Astrocyte (in vitro differentiated cells and primary cell): ENCODE measurements at regions not wholly inside any gene's neighbourhood (a gene's known extent, or its start where the extent isn't known, plus 50 kb on each side); places are given as distances from the start of the nearest gene placed in this dataset.
A peak's percentile ranks its signal among the peaks of the same experiment; 100 is the strongest.

Experiments
- DNase-seq: peaks from one replicate; pipeline ENCODE4 v3.0.0-alpha.2; 2010; ENCODE audit warnings: low read depth
- FAIRE-seq: peaks from 2 replicates; lab custom pipeline; 2011; peaks lifted over from hg19 to GRCh38; lab: Jason Lieb, UNC
- H2AFZ ChIP-seq: 2 replicates; pipeline ENCODE4 v1.6.0; 2012; ENCODE audit warnings: low read depth, low read length, inconsistent platforms
- H3K27ac ChIP-seq: 2 replicates; pipeline ENCODE4 v1.5.1; 2011; ENCODE audit warnings: low read depth, low read length, inconsistent platforms
- H3K27me3 ChIP-seq: 2 replicates; pipeline ENCODE4 v1.6.0; 2011; ENCODE audit warnings: low read length, inconsistent platforms; ENCODE audit not compliant: insufficient read depth
- H3K36me3 ChIP-seq: 2 replicates; pipeline ENCODE4 v1.5.1; 2011; ENCODE audit warnings: low read length, inconsistent platforms; ENCODE audit not compliant: insufficient read depth
- H3K4me1 ChIP-seq: 2 replicates; pipeline ENCODE4 v1.5.1; 2011; ENCODE audit warnings: low read length, inconsistent platforms; ENCODE audit not compliant: insufficient read depth
- H3K4me2 ChIP-seq: 2 replicates; pipeline ENCODE4 v1.6.0; 2012; ENCODE audit warnings: low read length, inconsistent platforms
- H3K4me3 ChIP-seq: 2 replicates; pipeline ENCODE4 v1.5.1; 2011; ENCODE audit warnings: low read depth, mild to moderate bottlenecking, low read length, inconsistent platforms; ENCODE audit not compliant: insufficient read depth
- H3K79me2 ChIP-seq: 2 replicates; pipeline ENCODE4 v1.6.0; 2012; ENCODE audit warnings: mild to moderate bottlenecking, low read length, inconsistent platforms; ENCODE audit not compliant: insufficient read depth
- H3K9ac ChIP-seq: 2 replicates; pipeline ENCODE4 v1.6.0; 2012; ENCODE audit warnings: mild to moderate bottlenecking, low read length, inconsistent platforms
- H3K9me3 ChIP-seq: 2 replicates; pipeline ENCODE4 v1.5.1; 2012; ENCODE audit warnings: low read depth, mild to moderate bottlenecking, low read length, inconsistent platforms; ENCODE audit not compliant: insufficient read depth
- H4K20me1 ChIP-seq: 2 replicates; pipeline ENCODE4 v1.6.0; 2012; ENCODE audit warnings: low read length, inconsistent platforms; ENCODE audit not compliant: insufficient read depth
- H3K27ac Mint-ChIP-seq: one replicate; pipeline ENCODE4 v1.8.0; 2021; ENCODE audit warnings: mild to moderate bottlenecking, mixed read lengths; ENCODE audit not compliant: unreplicated experiment
- H3K27me3 Mint-ChIP-seq: one replicate; pipeline ENCODE4 v1.8.0; 2021; ENCODE audit warnings: low read depth, mixed read lengths; ENCODE audit not compliant: unreplicated experiment
- H3K36me3 Mint-ChIP-seq: one replicate; pipeline ENCODE4 v1.8.0; 2021; ENCODE audit warnings: low read depth, mixed read lengths; ENCODE audit not compliant: unreplicated experiment
- H3K4me1 Mint-ChIP-seq: one replicate; pipeline ENCODE4 v1.8.0; 2021; ENCODE audit warnings: low read depth, mixed read lengths; ENCODE audit not compliant: unreplicated experiment
- H3K4me3 Mint-ChIP-seq: one replicate; pipeline ENCODE4 v1.8.0; 2021; ENCODE audit warnings: mild to moderate bottlenecking, moderate library complexity, mixed read lengths; ENCODE audit not compliant: unreplicated experiment
- H3K9me3 Mint-ChIP-seq: one replicate; pipeline ENCODE4 v1.8.0; 2021; ENCODE audit warnings: mild to moderate bottlenecking, mixed read lengths; ENCODE audit not compliant: unreplicated experiment
- EZH2 ChIP-seq: IDR thresholded peaks from 2 replicates; pipeline ENCODE4 v1.6.1; 2012; ENCODE audit warnings: mild to moderate bottlenecking, low read length, inconsistent platforms; ENCODE audit not compliant: insufficient read depth
- TF ChIP-seq, protein P1 (sequence below): IDR thresholded peaks from 2 replicates; pipeline ENCODE4 v1.5.1; 2011; ENCODE audit warnings: low read depth, mild to moderate bottlenecking, inconsistent platforms, low read length, moderate library complexity; ENCODE audit not compliant: insufficient read depth

GRCh38 chr18:64409511-64409910, 260.6 kb upstream of the LINC00305 start:
- Histone ChIP-seq H3K36me3 (no peaks in the 10 kb centered on the region), H4K20me1 (no peaks in the 10 kb centered on the region), H3K4me2 (no peak overlapping the region), H3K27ac (no peak overlapping the region), H2AFZ (no peak overlapping the region), H3K4me3 (no peak overlapping the region), H3K79me2 (no peaks in the 10 kb centered on the region), H3K4me1 (no peaks in the 10 kb centered on the region), H3K9me3 (no peaks in the 10 kb centered on the region), H3K9ac (no peak overlapping the region), H3K27me3 (no peaks in the 10 kb centered on the region)
- no peaks in the 10 kb centered on the region for H3K36me3 Mint-ChIP-seq
- H3K9me3 Mint-ChIP-seq: peaks cover 2% of the 10 kb centered on the region
- H3K27ac Mint-ChIP-seq: no peak overlapping the region
- no peak for TF ChIP-seq EZH2
- TF ChIP-seq, protein P1, sequence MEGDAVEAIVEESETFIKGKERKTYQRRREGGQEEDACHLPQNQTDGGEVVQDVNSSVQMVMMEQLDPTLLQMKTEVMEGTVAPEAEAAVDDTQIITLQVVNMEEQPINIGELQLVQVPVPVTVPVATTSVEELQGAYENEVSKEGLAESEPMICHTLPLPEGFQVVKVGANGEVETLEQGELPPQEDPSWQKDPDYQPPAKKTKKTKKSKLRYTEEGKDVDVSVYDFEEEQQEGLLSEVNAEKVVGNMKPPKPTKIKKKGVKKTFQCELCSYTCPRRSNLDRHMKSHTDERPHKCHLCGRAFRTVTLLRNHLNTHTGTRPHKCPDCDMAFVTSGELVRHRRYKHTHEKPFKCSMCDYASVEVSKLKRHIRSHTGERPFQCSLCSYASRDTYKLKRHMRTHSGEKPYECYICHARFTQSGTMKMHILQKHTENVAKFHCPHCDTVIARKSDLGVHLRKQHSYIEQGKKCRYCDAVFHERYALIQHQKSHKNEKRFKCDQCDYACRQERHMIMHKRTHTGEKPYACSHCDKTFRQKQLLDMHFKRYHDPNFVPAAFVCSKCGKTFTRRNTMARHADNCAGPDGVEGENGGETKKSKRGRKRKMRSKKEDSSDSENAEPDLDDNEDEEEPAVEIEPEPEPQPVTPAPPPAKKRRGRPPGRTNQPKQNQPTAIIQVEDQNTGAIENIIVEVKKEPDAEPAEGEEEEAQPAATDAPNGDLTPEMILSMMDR: peak; percentile 40
- H3K27me3 Mint-ChIP-seq: no peaks in the 10 kb centered on the region
- FAIRE-seq: no peak
- H3K4me1 Mint-ChIP-seq: no peaks in the 10 kb centered on the region
- no peak overlapping the region for H3K4me3 Mint-ChIP-seq
- no peak for DNase-seq

DNA sequence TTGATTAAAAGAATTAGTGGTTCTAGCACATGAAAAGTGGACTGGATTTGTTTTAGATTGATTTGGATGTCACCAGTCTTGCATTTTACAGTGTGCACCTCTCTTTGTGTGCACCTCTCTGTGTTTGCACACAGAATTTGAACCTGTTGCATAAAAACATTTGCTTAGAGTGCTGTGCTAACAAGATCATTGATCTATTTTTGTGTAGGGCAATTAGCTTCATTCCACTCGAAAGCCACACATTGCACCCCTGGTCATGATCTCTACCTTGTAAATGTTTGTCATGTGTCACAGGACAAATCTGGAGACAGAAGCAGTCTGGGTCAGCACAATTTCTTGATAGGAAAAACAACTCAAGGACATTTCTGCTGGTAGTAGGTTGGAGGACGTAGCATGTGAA, 258.7 kb upstream of the LINC00305 start:
- H3K4me1 ChIP-seq: no peaks in the 10 kb centered on the region
- H3K27me3 Mint-ChIP-seq: no peaks in the 10 kb centered on the region
- H4K20me1 ChIP-seq: no peaks in the 10 kb centered on the region
- H3K4me1 Mint-ChIP-seq: no peaks in the 10 kb centered on the region
- H3K36me3 ChIP-seq: no peaks in the 10 kb centered on the region
- no peak for TF ChIP-seq EZH2
- TF ChIP-seq, protein P1: no peak
- H3K27ac Mint-ChIP-seq: no peak overlapping the region
- DNase-seq (no peak), FAIRE-seq (no peak)
- no peaks in the 10 kb centered on the region for H3K36me3 Mint-ChIP-seq
- H3K4me2 ChIP-seq: no peak overlapping the region
- H3K27ac ChIP-seq: no peak overlapping the region
- H3K27me3 ChIP-seq: no peaks in the 10 kb centered on the region
- no peaks in the 10 kb centered on the region for H3K79me2 ChIP-seq
- no peaks in the 10 kb centered on the region for H3K9me3 ChIP-seq
- no peak overlapping the region for H3K4me3 Mint-ChIP-seq
- H2AFZ ChIP-seq: no peak overlapping the region
- H3K9me3 Mint-ChIP-seq: no peaks in the 10 kb centered on the region
- H3K4me3 ChIP-seq: no peak overlapping the region
- H3K9ac ChIP-seq: no peak overlapping the region

DNA sequence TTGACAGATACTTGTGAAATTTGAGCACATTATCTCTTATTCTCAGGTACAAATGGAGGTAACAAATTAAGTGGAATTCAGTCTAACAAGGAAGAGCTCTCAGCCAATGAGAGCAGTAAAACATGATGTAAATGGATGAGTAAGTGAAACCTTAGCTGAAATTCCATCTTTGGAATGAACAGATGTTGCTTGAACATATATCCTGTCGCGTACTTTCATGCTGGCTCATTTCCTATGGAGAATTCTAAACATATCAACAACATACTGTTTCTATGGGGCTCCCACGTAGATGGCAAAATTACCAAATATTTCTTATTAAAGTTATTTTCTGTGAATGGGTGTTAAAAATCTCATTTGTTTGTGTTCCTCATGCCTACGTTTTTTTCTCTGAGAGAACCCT, 256.3 kb upstream of the LINC00305 start:
- Mint-ChIP-seq H3K27ac (no peak overlapping the region), H3K27me3 (peaks cover 2% of the 10 kb centered on the region), H3K9me3 (no peaks in the 10 kb centered on the region), H3K4me3 (no peak overlapping the region), H3K4me1 (no peaks in the 10 kb centered on the region), H3K36me3 (no peaks in the 10 kb centered on the region)
- H3K36me3 ChIP-seq: no peaks in the 10 kb centered on the region
- no peaks in the 10 kb centered on the region for H3K27me3 ChIP-seq
- H3K4me3 ChIP-seq: no peak overlapping the region
- FAIRE-seq (no peak), DNase-seq (no peak)
- H3K79me2 ChIP-seq: no peaks in the 10 kb centered on the region
- H2AFZ ChIP-seq: no peak overlapping the region
- H3K9ac ChIP-seq: peak overlapping the region; percentile 54
- no peaks in the 10 kb centered on the region for H3K9me3 ChIP-seq
- peak overlapping the region; percentile 75 for H3K27ac ChIP-seq
- no peaks in the 10 kb centered on the region for H4K20me1 ChIP-seq
- H3K4me2 ChIP-seq: peak overlapping the region; percentile 27
- H3K4me1 ChIP-seq: no peaks in the 10 kb centered on the region
- no peak for TF ChIP-seq EZH2
- TF ChIP-seq, protein P1: no peak
